Endodermal cell (in vitro differentiated cells): ENCODE measurements at regions not wholly inside any gene's neighbourhood (a gene's known extent, or its start where the extent isn't known, plus 50 kb on each side); places are given as distances from the start of the nearest gene placed in this dataset.

Source experiments
- DNase-seq: peaks from one replicate; pipeline ENCODE4 v3.0.0-alpha.2; 2017
- H3K27ac ChIP-seq: 2 replicates; pipeline ENCODE4 v1.5.1; 2013; ENCODE audit warnings: mild to moderate bottlenecking, low read depth, low read length, moderate library complexity
- H3K27me3 ChIP-seq: 2 replicates; pipeline ENCODE4 v1.6.1; 2013; ENCODE audit warnings: mild to moderate bottlenecking, low read length, moderate library complexity; ENCODE audit not compliant: insufficient read depth, control insufficient read depth, poor library complexity, severe bottlenecking
- H3K36me3 ChIP-seq: 2 replicates; pipeline ENCODE4 v1.7.0; 2013; ENCODE audit warnings: mild to moderate bottlenecking, low read length, moderate library complexity; ENCODE audit not compliant: control insufficient read depth, insufficient read depth
- H3K4me1 ChIP-seq: one replicate; pipeline ENCODE4 v1.7.0; 2013; ENCODE audit warnings: low read length; ENCODE audit not compliant: control insufficient read depth, insufficient read depth
- H3K4me3 ChIP-seq: 2 replicates; pipeline ENCODE4 v1.5.1; 2013; ENCODE audit warnings: mild to moderate bottlenecking, low read length, moderate library complexity
- H3K9ac ChIP-seq: 2 replicates; pipeline ENCODE4 v1.6.1; 2013; ENCODE audit warnings: mild to moderate bottlenecking, low read length, moderate library complexity; ENCODE audit not compliant: poor library complexity, severe bottlenecking; ENCODE audit errors: extremely low read depth
- H3K9me3 ChIP-seq: 2 replicates; pipeline ENCODE4 v1.6.1; 2013; ENCODE audit warnings: mild to moderate bottlenecking, low read length, moderate library complexity; ENCODE audit not compliant: control insufficient read depth
- H3K27ac Mint-ChIP-seq: 2 replicates; pipeline ENCODE4 v1.8.0; 2020; ENCODE audit warnings: mixed read lengths
- H3K27me3 Mint-ChIP-seq: 2 replicates; pipeline ENCODE4 v1.8.0; 2021; ENCODE audit warnings: mild to moderate bottlenecking, mixed read lengths; ENCODE audit not compliant: insufficient read depth
- H3K36me3 Mint-ChIP-seq: 2 replicates; pipeline ENCODE4 v1.8.0; 2020; ENCODE audit warnings: low read depth, mixed read lengths
- H3K4me1 Mint-ChIP-seq: 2 replicates; pipeline ENCODE4 v1.8.0; 2020; ENCODE audit warnings: mixed read lengths
- H3K4me3 Mint-ChIP-seq: 2 replicates; pipeline ENCODE4 v1.8.0; 2020; ENCODE audit warnings: mild to moderate bottlenecking, moderate library complexity, mixed read lengths
- H3K9me3 Mint-ChIP-seq: 2 replicates; pipeline ENCODE4 v1.8.0; 2020; ENCODE audit warnings: mild to moderate bottlenecking, mixed read lengths
- CTCF ChIP-seq: fragments of 200-600 bp; sonication (generic); conservative IDR thresholded peaks from 2 replicates; pipeline ENCODE4 v1.5.0; 2021; ENCODE audit warnings: antibody characterized with exemption, mild to moderate bottlenecking
- WGBS, 2 experiments: methylation state at CpG; one replicate each; pipeline versions ENCODE4 v1.1.5 to v1.1.7; 2013; ENCODE audit warnings: missing lambda C conversion rate in 2 of 2, mixed read lengths in 1 of 2; ENCODE audit not compliant: insufficient coverage in 1 of 2, insufficient read length in 1 of 2; 5-methylcytosine and 5-hydroxymethylcytosine counted together

- DNase-seq: no peak
- Mint-ChIP-seq H3K27ac (no peak overlapping the region), H3K4me3 (no peak overlapping the region), H3K4me1 (no peaks in the 10 kb centered on the region), H3K36me3 (no peaks in the 10 kb centered on the region), H3K27me3 (no peaks in the 10 kb centered on the region), H3K9me3 (no peaks in the 10 kb centered on the region)
- H3K9me3 ChIP-seq: no peaks in the 10 kb centered on the region
- H3K36me3 ChIP-seq: no peaks in the 10 kb centered on the region
- H3K4me1 ChIP-seq: no peaks in the 10 kb centered on the region
- H3K27me3 ChIP-seq: no peaks in the 10 kb centered on the region
- H3K9ac ChIP-seq: no peak overlapping the region
- 81 to 93% methylated on average over 2 of the region's 2 CpGs for WGBS, 2 experiments
- no peak overlapping the region for H3K27ac ChIP-seq
- H3K4me3 ChIP-seq: no peak overlapping the region
- no peak for TF ChIP-seq CTCF
Measured at GRCh38 chr15:38035701-38036100, 101.3 kb downstream of the TMCO5A start.

GRCh38 chr15:38036790-38037338 is 102.4 kb downstream of the TMCO5A start:
- 91% methylated on average over 3 of the region's 3 CpGs; no CpG with 5 or more reads in 1 of the 2 experiments for WGBS, 2 experiments
- no peaks in the 10 kb centered on the region for H3K9me3 ChIP-seq
- no peaks in the 10 kb centered on the region for H3K36me3 Mint-ChIP-seq
- H3K27me3 Mint-ChIP-seq: no peaks in the 10 kb centered on the region
- peaks cover 6% of the 10 kb centered on the region for H3K4me1 Mint-ChIP-seq
- no peaks in the 10 kb centered on the region for H3K27me3 ChIP-seq
- no peaks in the 10 kb centered on the region for H3K4me1 ChIP-seq
- H3K9me3 Mint-ChIP-seq: no peaks in the 10 kb centered on the region
- DNase-seq: no peak
- H3K4me3 ChIP-seq: no peak overlapping the region
- H3K36me3 ChIP-seq: no peaks in the 10 kb centered on the region
- H3K27ac ChIP-seq: no peak overlapping the region
- TF ChIP-seq CTCF: no peak
- no peak overlapping the region for H3K27ac Mint-ChIP-seq
- H3K9ac ChIP-seq: no peak overlapping the region
- no peak overlapping the region for H3K4me3 Mint-ChIP-seq

GRCh38 chr15:38038659-38039442 is 104.4 kb downstream of the TMCO5A start:
- Histone ChIP-seq H3K27me3 (no peaks in the 10 kb centered on the region), H3K9ac (no peak overlapping the region), H3K9me3 (no peaks in the 10 kb centered on the region), H3K4me1 (peaks cover 3% of the 10 kb centered on the region), H3K36me3 (no peaks in the 10 kb centered on the region), H3K4me3 (no peak overlapping the region), H3K27ac (no peak overlapping the region)
- no peaks in the 10 kb centered on the region for H3K9me3 Mint-ChIP-seq
- WGBS, 2 experiments: 91 to 92% methylated on average over 2 to 4 of the region's 4 CpGs
- H3K27ac Mint-ChIP-seq: no peak overlapping the region
- no peak for TF ChIP-seq CTCF
- no peak for DNase-seq
- no peaks in the 10 kb centered on the region for H3K36me3 Mint-ChIP-seq
- no peak overlapping the region for H3K4me3 Mint-ChIP-seq
- peaks cover 15% of the 10 kb centered on the region for H3K4me1 Mint-ChIP-seq
- H3K27me3 Mint-ChIP-seq: no peaks in the 10 kb centered on the region
